Lung microvascular endothelial cell (primary cell): ENCODE measurements at regions not wholly inside any gene's neighbourhood (a gene's known extent, or its start where the extent isn't known, plus 50 kb on each side); places are given as distances from the start of the nearest gene placed in this dataset.
"Not testable (repeated sequence)": the region's sequence is repeated elsewhere in the genome, so short reads cannot be mapped to it uniquely, and the experiment has no call there.

Source experiments
- DNase-seq, 2 donors: peaks; one replicate each; pipeline versions ENCODE4 v3.0.0 to v3.0.0-alpha.2; 2010; ENCODE audit warnings: low read depth in 2 of 2

DNA sequence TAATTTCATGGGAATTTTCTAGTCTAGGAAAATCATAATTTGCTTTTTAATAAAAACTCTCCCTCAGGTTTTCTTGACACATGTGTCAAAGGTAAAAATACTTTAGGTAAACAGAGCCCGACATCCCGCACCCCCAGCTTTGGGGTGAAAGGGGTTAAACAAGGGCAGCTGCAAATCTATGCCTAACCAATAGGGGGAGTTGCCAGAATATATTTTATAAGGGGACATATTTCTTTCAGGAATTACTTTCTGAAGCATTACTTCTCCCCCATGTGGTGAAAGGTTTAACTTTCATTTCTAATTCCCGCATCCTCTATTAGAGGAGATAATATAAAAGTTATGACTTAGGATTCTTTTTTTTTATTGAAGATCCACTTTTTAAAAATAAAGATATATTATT, 53.9 kb upstream of the HEPH start:
- DNase-seq, result peak; percentile 17 to 28

DNA sequence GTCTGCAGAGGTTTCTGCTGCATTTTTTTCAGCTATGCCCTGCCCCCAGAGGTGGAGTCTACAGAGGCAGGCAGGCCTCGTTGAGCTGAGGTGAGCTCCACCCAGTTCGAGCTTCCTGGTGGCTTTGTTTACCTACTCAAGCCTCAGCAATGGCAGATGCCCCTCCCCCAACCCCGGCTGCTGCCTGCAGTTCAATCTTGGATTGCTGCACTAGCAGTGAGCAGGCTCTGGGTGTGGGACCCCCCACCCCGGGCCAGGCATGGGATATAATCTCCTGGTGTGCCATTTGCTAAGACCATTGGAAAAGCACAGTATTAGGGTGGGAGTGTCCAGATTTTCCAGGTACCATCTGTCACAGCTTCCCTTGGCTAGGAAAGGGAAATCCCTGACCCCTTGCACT, 56.2 kb upstream of the HEPH start:
- DNase-seq, result not testable (repeated sequence)

DNA sequence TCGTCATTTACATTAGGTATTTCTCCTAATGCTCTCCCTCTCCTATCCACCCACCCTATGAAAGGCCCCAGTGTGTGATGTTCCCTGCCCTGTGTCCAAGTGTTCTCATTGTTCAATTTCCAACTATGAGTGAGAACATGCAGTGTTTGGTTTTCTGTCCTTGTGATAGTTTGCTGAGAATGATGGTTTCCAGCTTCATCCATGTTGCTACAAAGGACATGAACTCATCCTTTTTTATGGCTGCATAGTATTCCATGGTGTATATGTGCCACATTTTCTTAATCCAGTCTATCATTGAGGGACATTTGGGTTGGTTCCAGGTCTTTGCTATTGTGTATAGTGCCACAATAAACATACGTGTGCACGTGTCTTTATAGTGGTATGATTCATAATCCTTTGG, 61.6 kb upstream of the HEPH start:
- not testable (repeated sequence) for DNase-seq

DNA sequence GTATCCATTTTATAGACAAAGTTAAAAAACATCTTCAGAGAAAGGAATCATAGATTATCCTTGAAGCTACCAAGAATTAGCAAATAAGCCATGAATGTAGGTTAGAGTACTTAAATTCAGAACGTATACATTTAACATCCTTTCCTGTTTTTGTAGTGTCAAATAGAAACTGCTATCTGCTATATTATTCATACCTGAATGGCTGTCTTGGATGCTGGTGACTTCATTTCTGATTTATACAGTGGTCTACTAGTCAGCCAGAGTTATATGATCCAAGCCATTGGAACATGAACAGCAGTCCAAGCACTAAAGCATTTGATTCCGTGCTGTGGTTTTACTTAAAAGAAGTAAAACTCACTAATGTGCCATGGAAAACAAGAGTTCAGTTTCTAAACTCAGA, 58.3 kb upstream of the VSIG4 start:
- no peak for DNase-seq

DNA sequence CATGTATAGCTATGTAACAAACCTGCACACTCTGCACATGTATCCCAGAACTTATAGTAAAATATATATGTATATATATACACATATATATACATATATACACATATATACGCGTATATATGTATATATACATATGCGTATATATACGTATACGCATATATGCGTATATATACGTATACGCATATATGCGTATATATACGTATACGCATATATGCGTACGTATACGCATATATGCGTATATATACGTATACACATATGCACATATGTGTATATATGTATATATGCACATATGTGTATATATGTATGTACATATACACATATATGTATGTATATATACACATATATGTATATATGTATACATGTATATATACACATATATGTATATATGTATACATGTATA, 57.1 kb upstream of the VSIG4 start:
- not testable (repeated sequence) for DNase-seq

DNA sequence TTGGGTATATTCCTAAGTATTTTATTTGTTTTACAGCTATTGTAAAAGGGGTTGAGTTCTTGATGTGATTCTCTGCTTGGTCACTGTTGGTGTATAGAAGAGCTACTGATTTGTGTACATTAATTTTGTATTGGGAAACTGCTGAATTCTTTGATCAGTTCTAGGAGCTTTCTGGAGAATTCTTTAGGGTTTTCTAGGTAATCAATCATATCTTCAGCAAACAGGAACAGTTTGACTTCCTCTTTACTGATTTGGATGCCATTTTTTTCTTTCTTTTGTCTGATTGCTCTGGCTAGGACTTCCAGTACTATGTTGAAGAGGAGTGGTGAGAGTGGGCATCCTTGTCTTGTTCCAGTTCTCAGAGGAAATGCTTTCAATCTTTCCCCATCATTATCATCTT, 50.1 kb upstream of the VSIG4 start:
- not testable (repeated sequence) for DNase-seq
